PFSK-1 (cell line): ENCODE measurements at regions not wholly inside any gene's neighbourhood (a gene's known extent, or its start where the extent isn't known, plus 50 kb on each side); places are given as distances from the start of the nearest gene placed in this dataset.

Source experiments
- FOXP2 ChIP-seq: optimal IDR thresholded peaks from 2 replicates; pipeline ENCODE3; 2011; ENCODE audit warnings: borderline replicate concordance, control low read depth, inconsistent platforms; ENCODE audit not compliant: insufficient read depth; ENCODE audit errors: extremely low read length, extremely low read depth
- POLR2AphosphoS5 ChIP-seq: IDR thresholded peaks from 2 replicates; pipeline ENCODE4 v1.6.1; 2012; ENCODE audit warnings: low read depth, mild to moderate bottlenecking, control low read depth, low read length, moderate library complexity
- SIN3A ChIP-seq: IDR thresholded peaks from 2 replicates; pipeline ENCODE4 v1.6.1; 2012; ENCODE audit warnings: mild to moderate bottlenecking, low read length, moderate library complexity, borderline replicate concordance; ENCODE audit not compliant: insufficient read depth
- TAF1 ChIP-seq: IDR thresholded peaks from 2 replicates; pipeline ENCODE4 v1.6.1; 2012; ENCODE audit warnings: low read length, control low read depth, borderline replicate concordance; ENCODE audit not compliant: insufficient read depth
- TF ChIP-seq, protein P1 (sequence below), 2 experiments: IDR thresholded peaks; 2 replicates each; pipeline versions ENCODE4 v1.6.1 to v1.8.0; 2011 to 2012; ENCODE audit warnings: low read depth in 2 of 2, low read length in 2 of 2, control low read depth in 1 of 2, inconsistent platforms in 1 of 2, mild to moderate bottlenecking in 1 of 2, moderate library complexity in 1 of 2; ENCODE audit not compliant: insufficient read depth in 1 of 2

DNA sequence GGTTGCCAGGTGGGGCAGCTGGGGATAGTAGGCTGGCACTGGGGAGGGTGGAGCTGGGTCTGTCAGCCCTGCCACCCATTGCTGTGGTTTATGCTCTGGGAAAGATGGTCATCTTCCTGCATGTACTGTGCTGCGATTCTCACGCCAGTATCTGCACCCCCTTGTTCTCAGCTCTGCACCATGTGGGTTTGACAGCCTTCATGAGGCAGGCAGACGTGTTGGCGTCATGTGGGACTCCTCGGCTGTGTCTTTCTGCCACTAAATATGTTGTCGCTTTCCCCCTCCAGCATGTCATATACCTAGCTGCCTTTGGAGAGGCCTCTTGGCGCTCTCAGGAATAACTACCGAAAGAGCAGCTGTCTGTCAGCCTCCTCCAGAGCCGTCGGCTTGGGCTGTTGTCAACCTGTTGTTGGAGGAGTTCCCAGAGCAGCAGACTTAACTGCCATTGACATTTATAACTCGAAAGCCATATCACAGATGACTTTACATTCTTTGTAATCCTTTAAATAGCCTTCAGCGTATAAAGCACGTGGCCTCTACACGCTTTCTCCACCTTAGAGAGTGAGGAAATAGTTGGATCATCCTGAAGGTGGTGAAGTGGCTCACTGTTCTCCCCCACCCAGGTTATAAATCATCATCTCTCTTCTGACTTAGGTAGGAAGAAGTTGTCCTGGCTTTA, 80.4 kb upstream of the MGAT5 start:
- TF ChIP-seq SIN3A: no peak
- no peak for TF ChIP-seq TAF1
- TF ChIP-seq, protein P1, sequence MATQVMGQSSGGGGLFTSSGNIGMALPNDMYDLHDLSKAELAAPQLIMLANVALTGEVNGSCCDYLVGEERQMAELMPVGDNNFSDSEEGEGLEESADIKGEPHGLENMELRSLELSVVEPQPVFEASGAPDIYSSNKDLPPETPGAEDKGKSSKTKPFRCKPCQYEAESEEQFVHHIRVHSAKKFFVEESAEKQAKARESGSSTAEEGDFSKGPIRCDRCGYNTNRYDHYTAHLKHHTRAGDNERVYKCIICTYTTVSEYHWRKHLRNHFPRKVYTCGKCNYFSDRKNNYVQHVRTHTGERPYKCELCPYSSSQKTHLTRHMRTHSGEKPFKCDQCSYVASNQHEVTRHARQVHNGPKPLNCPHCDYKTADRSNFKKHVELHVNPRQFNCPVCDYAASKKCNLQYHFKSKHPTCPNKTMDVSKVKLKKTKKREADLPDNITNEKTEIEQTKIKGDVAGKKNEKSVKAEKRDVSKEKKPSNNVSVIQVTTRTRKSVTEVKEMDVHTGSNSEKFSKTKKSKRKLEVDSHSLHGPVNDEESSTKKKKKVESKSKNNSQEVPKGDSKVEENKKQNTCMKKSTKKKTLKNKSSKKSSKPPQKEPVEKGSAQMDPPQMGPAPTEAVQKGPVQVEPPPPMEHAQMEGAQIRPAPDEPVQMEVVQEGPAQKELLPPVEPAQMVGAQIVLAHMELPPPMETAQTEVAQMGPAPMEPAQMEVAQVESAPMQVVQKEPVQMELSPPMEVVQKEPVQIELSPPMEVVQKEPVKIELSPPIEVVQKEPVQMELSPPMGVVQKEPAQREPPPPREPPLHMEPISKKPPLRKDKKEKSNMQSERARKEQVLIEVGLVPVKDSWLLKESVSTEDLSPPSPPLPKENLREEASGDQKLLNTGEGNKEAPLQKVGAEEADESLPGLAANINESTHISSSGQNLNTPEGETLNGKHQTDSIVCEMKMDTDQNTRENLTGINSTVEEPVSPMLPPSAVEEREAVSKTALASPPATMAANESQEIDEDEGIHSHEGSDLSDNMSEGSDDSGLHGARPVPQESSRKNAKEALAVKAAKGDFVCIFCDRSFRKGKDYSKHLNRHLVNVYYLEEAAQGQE (IDR thresholded peaks at IDR 0.05; ENCODE audit: insufficient read depth in 1 of 2, low read depth in 2 of 2, low read length in 2 of 2): no peak
- no peak for TF ChIP-seq FOXP2
- no peak for TF ChIP-seq POLR2AphosphoS5

- TF ChIP-seq SIN3A (no peak), POLR2AphosphoS5 (no peak), FOXP2 (no peak), TAF1 (no peak)
- TF ChIP-seq, protein P1 (IDR thresholded peaks at IDR 0.05; ENCODE audit: insufficient read depth in 1 of 2, low read depth in 2 of 2, low read length in 2 of 2): no peak
Observed at GRCh38 chr2:134174711-134175110, 79.2 kb upstream of the MGAT5 start.

DNA sequence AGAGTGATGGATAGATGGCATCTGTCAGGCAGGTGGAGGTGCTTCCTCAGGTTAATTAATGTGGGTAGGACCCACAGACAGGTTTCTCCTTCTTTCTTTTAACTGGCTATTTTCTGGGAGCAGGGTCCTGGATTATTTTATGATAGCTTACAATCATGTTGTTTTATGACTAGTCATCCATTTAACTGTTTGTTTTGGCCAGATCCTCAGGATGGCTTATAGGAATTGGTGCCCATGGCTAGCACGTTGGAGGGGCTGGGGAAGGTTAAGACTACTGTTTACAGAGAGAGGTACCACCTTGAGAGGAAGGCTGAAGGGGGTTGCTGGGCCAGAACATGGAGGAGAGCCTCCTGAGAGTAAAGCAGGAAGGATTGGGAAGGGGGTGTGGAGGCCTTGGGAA, 78.0 kb upstream of the MGAT5 start:
- TF ChIP-seq FOXP2: no peak
- TF ChIP-seq POLR2AphosphoS5: no peak
- TF ChIP-seq, protein P1 (IDR thresholded peaks at IDR 0.05; ENCODE audit: insufficient read depth in 1 of 2, low read depth in 2 of 2, low read length in 2 of 2): no peak
- no peak for TF ChIP-seq SIN3A
- no peak for TF ChIP-seq TAF1

- TF ChIP-seq, protein P1 (IDR thresholded peaks at IDR 0.05; ENCODE audit: insufficient read depth in 1 of 2, low read depth in 2 of 2, low read length in 2 of 2): no peak
- no peak for TF ChIP-seq TAF1
Observed at GRCh38 chr2:134177351-134177931, 76.4 kb upstream of the MGAT5 start.
